Kidney (tissue), 13 donors: ENCODE measurements at regions not wholly inside any gene's neighbourhood (a gene's known extent, or its start where the extent isn't known, plus 50 kb on each side); places are given as distances from the start of the nearest gene placed in this dataset.
A peak's percentile ranks its signal among the peaks of the same experiment; 100 is the strongest.

Experiments
- DNase-seq, 5 donors: peaks; one replicate each; pipeline ENCODE4 v3.0.0-alpha.2; 2013 to 2020
- FAIRE-seq: peaks from 2 replicates; lab custom pipeline; 2012; peaks lifted over from hg19 to GRCh38; lab: Jason Lieb, UNC
- H3K27ac ChIP-seq, 2 donors: one replicate each; pipeline ENCODE4 v1.7.0; 2013; ENCODE audit warnings: low read depth in 2 of 2, low read length in 2 of 2, inconsistent platforms in 1 of 2
- H3K27me3 ChIP-seq: one replicate; pipeline ENCODE4 v1.7.1; 2013; ENCODE audit warnings: low read length, inconsistent platforms; ENCODE audit not compliant: control insufficient read depth, insufficient read depth
- H3K36me3 ChIP-seq, 3 donors: one replicate each; pipeline versions ENCODE4 v1.7.0 to v1.7.1; 2013; ENCODE audit warnings: low read length in 3 of 3, control low read depth in 1 of 3, inconsistent platforms in 1 of 3; ENCODE audit not compliant: insufficient read depth in 3 of 3, control insufficient read depth in 2 of 3
- H3K4me1 ChIP-seq, 3 donors: one replicate each; pipeline versions ENCODE4 v1.7.0 to v1.7.1; 2013; ENCODE audit warnings: low read length in 3 of 3, inconsistent platforms in 1 of 3, low read depth in 1 of 3; ENCODE audit not compliant: control insufficient read depth in 2 of 3, insufficient read depth in 2 of 3
- H3K4me3 ChIP-seq, 3 donors: one replicate each; pipeline versions ENCODE4 v1.7.0 to v1.8.1; 2013; ENCODE audit warnings: low read length in 3 of 3, control low read depth in 1 of 3, inconsistent platforms in 1 of 3
- H3K9ac ChIP-seq, 3 donors: one replicate each; pipeline versions ENCODE4 v1.7.0 to v1.7.1; 2013; ENCODE audit warnings: low read length in 3 of 3, control low read depth in 1 of 3, inconsistent platforms in 1 of 3
- H3K9me3 ChIP-seq, 3 donors: one replicate each; pipeline versions ENCODE4 v1.7.0 to v1.7.1; 2013; ENCODE audit warnings: low read length in 3 of 3, control low read depth in 1 of 3, inconsistent platforms in 1 of 3; ENCODE audit not compliant: control insufficient read depth in 2 of 3, insufficient read depth in 1 of 3
- CTCF ChIP-seq: IDR thresholded peaks from 3 replicates; pipeline ENCODE4 v1.5.1; 2012; ENCODE audit warnings: mild to moderate bottlenecking, moderate library complexity, borderline replicate concordance; ENCODE audit not compliant: insufficient read depth; ENCODE audit errors: extremely low read depth
- intact Hi-C: fragments of 100-400 bp; cut with DNase I; formaldehyde crosslinking; loops from one replicate; pipeline ENCODE4 v1.11.1; 2022
- donor health status: control.
- donor health status: control.
- donor health status: control.
- donor health status: control.
- donor health status: control.
- donor health status: DM: yes; HTN: yes; CAD: no.
- donor health status: Normal renal cell carcinoma (clear cell type).

DNA sequence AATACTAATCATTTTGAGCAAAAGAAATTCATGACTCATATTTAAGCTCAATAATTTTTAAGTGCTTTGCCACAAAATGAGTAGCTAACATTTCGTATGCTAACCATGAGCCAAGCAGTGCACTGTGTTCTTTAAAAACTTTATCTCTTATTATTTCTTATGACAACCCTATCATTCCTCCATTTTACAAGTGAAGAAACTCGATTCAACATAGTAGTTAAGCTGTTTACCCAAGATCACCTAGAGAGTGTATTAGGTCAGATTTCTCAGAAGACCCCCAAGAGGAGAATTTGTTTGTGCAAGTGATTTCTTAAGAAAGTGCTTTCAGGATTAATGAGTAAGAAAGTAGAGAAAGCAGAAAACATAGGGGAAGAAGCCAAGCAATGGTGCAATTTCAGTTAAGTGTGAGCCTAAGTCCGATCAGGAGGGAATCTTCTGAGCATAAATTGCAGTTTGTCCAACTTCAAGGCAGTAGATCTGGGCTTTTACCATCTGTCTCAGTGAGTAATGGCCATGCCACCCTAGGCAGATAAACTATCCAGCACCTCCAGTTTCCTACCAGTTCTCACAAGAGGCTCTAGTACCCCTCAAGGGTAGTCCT, 202.7 kb downstream of the SCG2 start:
- FAIRE-seq (no peak), DNase-seq (no peak)
- intact Hi-C loops, result no loop called here
- Histone ChIP-seq H3K4me3 (no peak overlapping the region), H3K9ac (no peak overlapping the region), H3K9me3 (no peaks in the 10 kb centered on the region), H3K4me1 (no peaks in the 10 kb centered on the region), H3K27ac (no peak overlapping the region), H3K27me3 (no peaks in the 10 kb centered on the region), H3K36me3 (no peaks in the 10 kb centered on the region)
- TF ChIP-seq CTCF, result no peak

- no peaks in the 10 kb centered on the region for H3K36me3 ChIP-seq
- intact Hi-C loops, result no loop called here
- H3K4me3 ChIP-seq, result no peak overlapping the region
- no peak overlapping the region for H3K27ac ChIP-seq
- DNase-seq (no peak), FAIRE-seq (no peak)
- no peak for TF ChIP-seq CTCF
- H3K4me1 ChIP-seq, result no peaks in the 10 kb centered on the region
- no peaks in the 10 kb centered on the region for H3K27me3 ChIP-seq
- no peaks in the 10 kb centered on the region for H3K9me3 ChIP-seq
- H3K9ac ChIP-seq, result no peak overlapping the region
Observed at GRCh38 chr2:223404616-223405015, 197.5 kb downstream of the SCG2 start.

DNA sequence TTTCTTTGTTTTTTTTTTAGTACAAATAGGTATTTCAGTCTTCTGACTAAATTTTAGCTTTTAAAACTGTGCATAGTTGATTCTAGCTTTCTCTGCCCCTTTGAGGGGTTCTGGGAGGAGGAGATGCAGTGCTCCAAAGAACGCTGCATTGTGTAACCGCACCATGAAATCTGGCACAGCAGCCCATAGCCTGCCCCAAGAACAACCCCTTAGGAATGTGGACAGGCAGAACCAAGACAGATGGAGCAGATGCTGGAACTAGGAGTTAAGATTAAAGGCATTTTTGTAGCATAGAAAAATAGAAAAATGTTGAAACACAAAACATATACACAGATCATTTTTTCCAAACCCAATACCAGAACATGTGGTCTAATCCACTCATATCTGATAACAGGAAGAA, 187.5 kb downstream of the SCG2 start:
- Histone ChIP-seq H3K4me1 (peaks cover 0 to 9% (median 3%) of the 10 kb centered on the region in 3 donors), H3K27me3 (no peaks in the 10 kb centered on the region), H3K36me3 (no peaks in the 10 kb centered on the region), H3K4me3 (no peak overlapping the region), H3K9me3 (no peaks in the 10 kb centered on the region), H3K27ac (no peak overlapping the region), H3K9ac (no peak overlapping the region)
- DNase-seq (peak in 2 of 5 donors; percentile 21 to 74), FAIRE-seq (no peak)
- intact Hi-C loops, result no loop called here
- TF ChIP-seq CTCF, result no peak

DNA sequence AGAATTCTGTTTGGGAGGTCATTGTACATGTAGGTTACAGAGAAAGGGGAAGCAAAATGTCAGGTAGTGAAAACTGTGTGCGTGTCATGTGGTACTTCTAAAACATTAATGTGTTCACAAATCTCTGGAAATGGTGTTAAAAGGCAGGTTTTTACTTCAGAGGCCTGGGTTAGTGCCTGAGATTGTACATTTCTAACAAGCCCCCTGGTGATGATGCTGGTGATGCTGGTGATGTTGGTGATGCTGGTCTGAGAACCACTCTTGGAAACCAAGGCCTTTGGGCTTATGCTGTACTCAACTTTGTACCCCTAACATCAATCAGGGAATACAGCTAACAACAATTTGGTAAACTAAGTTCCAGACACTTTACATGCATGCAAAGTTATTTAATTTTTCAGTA, 187.1 kb downstream of the SCG2 start:
- FAIRE-seq (no peak), DNase-seq (no peak)
- H3K9me3 ChIP-seq, result no peaks in the 10 kb centered on the region
- H3K27ac ChIP-seq, result no peak overlapping the region
- no peak for TF ChIP-seq CTCF
- peaks cover 0 to 9% (median 3%) of the 10 kb centered on the region in 3 donors for H3K4me1 ChIP-seq
- no peaks in the 10 kb centered on the region for H3K27me3 ChIP-seq
- no peak overlapping the region for H3K9ac ChIP-seq
- intact Hi-C loops, result no loop called here
- no peak overlapping the region for H3K4me3 ChIP-seq
- H3K36me3 ChIP-seq, result no peaks in the 10 kb centered on the region
